GF-D8 (cell line): ENCODE measurements at regions not wholly inside any gene's neighbourhood (a gene's known extent, or its start where the extent isn't known, plus 50 kb on each side); places are given as distances from the start of the nearest gene placed in this dataset.
A peak's percentile ranks its signal among the peaks of the same experiment; 100 is the strongest.

Source experiments
- DNase-seq: peaks from one replicate; lab custom pipeline; 2025; lab: John Stamatoyannopoulos, UW

- peak; percentile 39 for DNase-seq
Observed at GRCh38 chr17:13931800-13932460, 137.4 kb upstream of the COX10 start.

GRCh38 chr17:13933441-13934276 is 135.6 kb upstream of the COX10 start:
- DNase-seq = no peak

- DNase-seq = no peak
Observed at GRCh38 chr17:13939222-13939621, 130.1 kb upstream of the COX10 start.

GRCh38 chr17:13940858-13941665 is 128.2 kb upstream of the COX10 start:
- DNase-seq = no peak

- DNase-seq = no peak
Observed at GRCh38 chr17:13941781-13942180, 127.5 kb upstream of the COX10 start.

GRCh38 chr17:13943909-13944308 is 125.4 kb upstream of the COX10 start:
- no peak for DNase-seq

GRCh38 chr17:13947499-13947898 is 121.8 kb upstream of the COX10 start:
- no peak for DNase-seq

GRCh38 chr17:13952009-13952750 is 117.1 kb upstream of the COX10 start:
- DNase-seq = no peak

- DNase-seq = no peak
Observed at GRCh38 chr17:13953841-13954240, 115.5 kb upstream of the COX10 start.

GRCh38 chr17:13957636-13958035 is 111.7 kb upstream of the COX10 start:
- DNase-seq = no peak

GRCh38 chr17:13958773-13959172 is 110.5 kb upstream of the COX10 start:
- DNase-seq = no peak

- no peak for DNase-seq
Observed at GRCh38 chr17:13961265-13961664, 108.0 kb upstream of the COX10 start.

- DNase-seq = no peak
Observed at GRCh38 chr17:13962716-13963240, 106.5 kb upstream of the COX10 start.

- DNase-seq = no peak
Observed at GRCh38 chr17:13967416-13967815, 101.9 kb upstream of the COX10 start.

GRCh38 chr17:13970531-13970930 is 98.8 kb upstream of the COX10 start:
- DNase-seq = no peak

- DNase-seq = no peak
Observed at GRCh38 chr17:13973960-13974651, 95.2 kb upstream of the COX10 start.

- no peak for DNase-seq
Observed at GRCh38 chr17:13977837-13978236, 91.5 kb upstream of the COX10 start.

- no peak for DNase-seq
Observed at GRCh38 chr17:13978478-13978877, 90.8 kb upstream of the COX10 start.

GRCh38 chr17:13981881-13982280 is 87.4 kb upstream of the COX10 start:
- DNase-seq = no peak

- DNase-seq = no peak
Observed at GRCh38 chr17:13984956-13985355, 84.3 kb upstream of the COX10 start.

GRCh38 chr17:13986855-13987254 is 82.4 kb upstream of the COX10 start:
- DNase-seq = no peak
